Stimulated activated CD4-positive, alpha-beta T cell treated with anti-CD3 and anti-CD28 coated beads, Interleukin-1b, Interleukin-23, amount 100 ng/mL, for 4 hours (primary cell): ENCODE measurements at regions not wholly inside any gene's neighbourhood (a gene's known extent, or its start where the extent isn't known, plus 50 kb on each side); places are given as distances from the start of the nearest gene placed in this dataset.
"Not testable (repeated sequence)": the region's sequence is repeated elsewhere in the genome, so short reads cannot be mapped to it uniquely, and the experiment has no call there.

Source experiments
- DNase-seq, 2 donors: peaks; one replicate each; pipeline ENCODE4 v3.0.0-alpha.2; 2020; ENCODE audit warnings: low read depth in 2 of 2

DNA sequence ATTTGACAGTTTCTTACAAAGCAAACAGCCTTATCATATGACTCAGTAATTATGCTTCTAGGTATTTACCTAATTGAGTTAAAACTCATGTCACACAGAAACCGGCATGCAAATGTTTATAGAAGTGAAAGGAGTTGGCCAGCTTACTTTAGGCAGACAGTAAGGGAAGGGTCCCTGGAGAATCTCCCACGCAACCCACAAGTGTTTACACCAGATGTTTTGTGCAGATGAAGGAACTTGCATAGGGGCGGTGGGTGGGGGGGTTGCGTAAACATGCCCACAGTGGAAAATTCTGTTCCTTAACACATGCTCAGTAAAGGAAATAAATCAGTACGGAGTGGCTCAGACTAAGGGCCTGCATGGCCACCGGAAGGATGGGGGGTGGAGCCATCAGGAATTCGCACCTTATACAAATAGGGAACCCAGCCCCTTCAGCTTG, 330.5 kb upstream of the AADAT start:
- DNase-seq, result no peak

DNA sequence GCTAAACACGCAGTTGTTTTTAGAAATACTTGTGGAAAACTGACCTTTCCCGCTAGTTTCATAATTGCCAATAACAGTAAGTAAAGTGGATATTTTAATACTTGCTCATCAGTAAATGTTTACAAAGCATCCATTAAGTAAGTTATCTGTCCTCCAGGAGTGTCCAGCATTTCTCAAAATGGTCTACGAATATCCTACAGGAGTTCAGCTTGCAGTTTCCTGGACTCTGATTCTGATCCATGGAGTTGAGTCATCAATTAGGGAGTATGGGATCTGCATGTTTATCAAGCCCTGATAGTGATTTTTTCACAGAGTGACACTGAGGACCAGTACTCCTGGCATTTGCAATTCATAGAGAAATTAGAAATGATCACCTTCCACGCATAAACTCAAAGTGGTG, 325.2 kb upstream of the AADAT start:
- DNase-seq, result no peak

DNA sequence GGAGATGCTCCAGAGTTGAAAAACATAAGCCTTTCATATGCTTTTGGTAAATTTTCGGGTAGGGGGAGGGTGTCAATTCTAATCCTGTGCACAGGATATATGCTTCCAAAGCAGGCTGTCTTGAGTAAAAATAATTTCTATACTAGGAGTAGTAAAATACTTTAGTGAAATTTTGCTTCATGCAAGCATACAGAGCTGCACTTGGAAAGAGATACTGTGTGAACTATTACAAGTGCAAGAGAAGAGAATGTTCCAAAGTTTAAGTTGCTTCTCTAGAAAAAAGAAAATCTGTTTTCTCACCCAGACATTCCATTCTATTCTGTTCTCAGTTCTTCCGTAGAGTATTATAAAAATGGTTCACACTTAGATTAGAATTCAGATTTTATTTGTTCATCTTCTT, 324.6 kb upstream of the AADAT start:
- no peak for DNase-seq

DNA sequence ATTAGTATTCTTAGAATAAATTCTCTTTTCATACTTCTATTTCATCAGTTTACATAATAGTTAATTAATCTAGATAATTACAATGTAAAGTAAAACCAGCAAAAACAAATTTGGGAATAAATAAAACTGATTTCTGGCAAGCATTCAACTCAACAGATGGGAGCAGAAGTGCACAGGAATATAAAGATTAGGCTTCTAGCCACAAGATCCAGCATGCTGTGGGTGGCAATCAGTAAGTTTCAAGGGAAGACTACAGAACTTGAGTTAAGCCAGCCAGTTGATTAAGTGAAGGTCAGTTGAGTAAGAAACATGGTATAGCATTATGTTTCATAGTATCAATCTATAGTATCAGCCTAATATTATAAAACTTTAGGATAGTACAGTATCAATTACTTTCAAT, 324.2 kb upstream of the AADAT start:
- DNase-seq, result no peak

DNA sequence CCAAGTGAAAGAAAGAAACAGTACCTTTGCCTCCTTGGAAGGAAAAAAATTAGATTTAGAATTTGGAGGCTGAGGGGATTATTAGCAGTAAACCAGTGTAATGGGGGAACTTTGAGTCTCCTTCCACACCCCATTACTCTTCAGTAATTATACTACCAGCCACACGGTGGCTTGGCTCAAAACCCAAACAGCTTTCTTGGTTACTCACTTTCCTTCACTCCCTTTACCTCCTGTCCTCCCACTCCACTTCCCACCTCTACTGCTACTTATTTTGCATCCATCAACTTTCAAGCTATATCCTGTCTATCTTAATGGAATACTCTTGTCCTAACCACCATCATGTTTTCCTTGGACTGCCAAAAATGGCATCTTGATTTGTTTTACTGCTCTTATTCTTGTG, 310.6 kb upstream of the AADAT start:
- no peak for DNase-seq

DNA sequence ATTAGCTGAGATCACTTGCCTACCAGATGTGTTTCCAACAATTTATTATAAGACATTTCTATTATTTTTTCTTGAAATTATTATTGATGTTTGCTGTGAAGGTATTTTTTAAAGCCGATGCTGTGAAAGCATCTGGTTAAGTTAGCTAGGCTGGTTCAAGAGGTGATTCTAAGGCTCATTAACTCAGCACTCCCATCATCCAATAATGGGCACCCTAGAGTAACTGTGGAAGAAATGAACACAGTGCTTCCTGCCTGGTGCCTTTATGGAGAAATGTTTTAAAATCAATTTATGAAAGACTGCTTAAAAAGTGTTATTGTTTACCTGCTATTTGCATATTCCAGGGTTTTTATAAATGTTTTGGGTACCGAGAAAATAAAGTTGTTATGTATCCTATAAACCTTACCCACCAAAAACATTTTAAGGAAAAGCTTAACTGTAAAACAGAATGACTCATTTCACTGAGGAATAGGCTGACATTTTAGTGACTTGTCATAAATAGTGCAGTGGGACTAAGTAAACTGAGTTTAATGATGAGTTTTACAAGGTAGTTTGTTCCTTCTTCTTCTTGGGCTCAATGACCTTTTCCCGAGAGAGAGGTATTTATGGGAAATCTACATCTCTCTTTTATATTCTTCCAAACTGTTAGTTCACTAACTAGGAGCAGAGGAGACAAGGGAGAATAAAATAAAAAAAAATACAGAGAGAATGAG, 310.0 kb upstream of the AADAT start:
- DNase-seq, result no peak

DNA sequence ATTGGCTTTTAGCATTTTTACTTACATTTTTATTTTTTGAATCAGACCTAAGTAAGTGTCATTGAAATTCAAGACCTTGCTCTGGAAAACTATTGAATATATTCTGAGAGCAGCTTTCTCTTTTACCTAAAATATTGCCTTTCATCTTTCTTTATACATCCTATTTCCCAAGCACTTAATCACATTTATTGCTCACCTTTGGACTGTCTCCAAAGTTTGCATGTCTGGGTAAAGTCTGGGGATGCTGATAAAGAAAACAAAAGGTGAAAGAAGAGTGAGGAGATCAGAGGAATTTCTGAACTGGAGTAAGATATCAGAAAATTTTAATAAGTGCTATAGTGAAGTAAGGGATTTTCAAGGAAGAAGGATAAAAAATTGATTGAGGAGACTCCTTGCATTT, 308.5 kb upstream of the AADAT start:
- DNase-seq, result no peak

DNA sequence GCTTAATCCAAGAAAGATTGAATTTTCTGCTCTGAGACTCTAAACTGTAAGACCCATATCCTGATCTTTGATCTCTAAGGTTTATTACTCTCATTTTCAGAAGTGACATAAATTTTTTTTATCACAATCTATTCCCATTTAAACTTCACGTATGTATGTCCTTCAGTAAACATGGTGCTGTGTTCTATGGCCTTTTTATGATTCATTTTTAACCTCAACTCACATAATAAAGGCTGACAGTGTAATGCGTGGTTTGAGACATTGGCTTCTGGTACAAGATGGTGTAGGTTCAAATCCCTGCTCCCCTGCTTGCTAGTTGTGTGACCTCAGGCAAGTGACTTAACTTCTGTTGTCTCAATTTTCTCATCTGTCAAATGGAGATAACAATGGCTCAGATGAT, 306.0 kb upstream of the AADAT start:
- DNase-seq, result no peak

DNA sequence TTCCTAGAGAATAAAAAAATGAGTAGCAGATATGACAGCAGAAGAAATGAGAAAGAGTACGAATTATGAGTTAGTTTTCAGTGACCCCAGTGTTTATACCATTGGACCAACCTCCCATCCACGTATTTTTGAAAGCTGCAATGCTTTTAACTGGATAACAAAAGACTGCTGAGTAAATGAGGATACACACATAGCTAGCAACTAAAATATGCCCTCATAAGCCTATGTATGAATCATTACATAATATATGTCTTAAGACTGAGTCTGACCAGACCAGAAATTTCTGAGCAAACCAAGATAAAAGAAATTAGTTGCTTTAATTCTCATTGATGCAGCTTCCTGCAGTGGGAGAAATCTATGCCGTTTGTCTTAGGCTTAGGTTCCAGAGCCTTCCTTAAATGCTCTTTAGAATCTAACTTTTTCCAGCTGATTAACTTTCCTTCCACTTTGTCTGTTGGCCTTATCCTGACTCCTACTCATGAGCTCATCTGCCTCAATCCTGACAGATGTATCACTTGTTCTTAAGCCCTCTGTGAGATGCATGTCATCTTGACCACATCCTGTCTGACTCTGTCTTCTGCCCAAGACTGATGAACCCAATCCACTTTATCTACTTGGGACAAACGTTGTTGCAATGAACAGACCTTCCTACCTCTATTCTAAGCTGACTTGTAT, 301.4 kb upstream of the AADAT start:
- DNase-seq, result no peak

DNA sequence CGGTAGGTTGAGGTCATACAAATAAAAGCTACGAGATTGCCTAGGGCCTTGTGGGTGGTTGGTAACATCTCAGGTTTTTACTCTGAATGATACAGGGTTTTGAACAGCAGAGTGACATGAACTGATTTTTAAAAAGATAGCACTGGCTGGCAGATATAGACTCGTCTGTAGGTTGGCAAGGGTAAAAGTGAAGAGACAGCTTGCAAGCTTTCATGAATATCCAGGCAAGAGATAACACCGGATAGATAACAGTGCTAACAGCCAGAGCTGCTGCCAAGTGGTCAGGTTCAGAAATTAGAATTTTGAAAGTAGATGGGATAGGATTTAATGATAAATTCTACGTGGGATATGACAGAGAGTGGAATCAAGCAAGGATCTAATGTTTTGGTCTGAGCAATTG, 299.7 kb upstream of the AADAT start:
- no peak for DNase-seq

DNA sequence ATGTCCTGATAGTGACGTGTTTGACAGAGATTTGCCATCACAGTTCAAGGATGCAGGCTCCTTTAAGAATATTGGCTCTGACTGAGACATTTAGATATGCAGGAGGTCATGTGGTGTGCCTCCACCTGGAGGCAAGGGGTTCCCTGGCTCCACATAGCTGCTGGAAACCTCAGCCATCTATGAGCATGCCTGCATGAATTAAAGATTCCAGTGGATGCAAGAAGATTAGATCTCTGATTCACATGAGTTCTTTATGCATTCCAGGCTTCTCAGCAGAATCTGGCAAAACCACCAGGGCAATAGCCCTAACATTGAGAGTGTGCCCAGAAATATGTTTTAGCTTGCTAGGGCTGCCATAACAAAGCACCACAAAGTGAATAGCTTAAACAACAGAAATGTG, 298.5 kb upstream of the AADAT start:
- DNase-seq, result no peak

DNA sequence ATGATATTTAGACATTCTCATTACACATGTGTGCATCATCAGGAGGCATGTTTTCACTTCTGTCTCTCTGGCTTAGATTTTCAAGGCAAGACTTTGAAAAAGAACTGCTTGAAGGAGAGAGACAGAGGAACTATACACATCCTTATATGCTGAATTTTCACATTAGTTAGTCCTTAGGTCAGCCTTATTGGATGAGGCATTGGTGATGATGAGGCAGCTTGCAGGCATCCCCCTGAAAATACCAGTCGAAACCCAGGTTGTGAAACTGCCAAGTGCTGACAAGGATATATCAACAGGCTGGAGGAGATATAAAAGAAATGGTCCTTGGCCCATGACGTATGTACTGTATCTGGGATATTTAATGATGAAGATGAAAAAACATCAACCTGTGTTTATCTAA, 297.2 kb upstream of the AADAT start:
- no peak for DNase-seq

DNA sequence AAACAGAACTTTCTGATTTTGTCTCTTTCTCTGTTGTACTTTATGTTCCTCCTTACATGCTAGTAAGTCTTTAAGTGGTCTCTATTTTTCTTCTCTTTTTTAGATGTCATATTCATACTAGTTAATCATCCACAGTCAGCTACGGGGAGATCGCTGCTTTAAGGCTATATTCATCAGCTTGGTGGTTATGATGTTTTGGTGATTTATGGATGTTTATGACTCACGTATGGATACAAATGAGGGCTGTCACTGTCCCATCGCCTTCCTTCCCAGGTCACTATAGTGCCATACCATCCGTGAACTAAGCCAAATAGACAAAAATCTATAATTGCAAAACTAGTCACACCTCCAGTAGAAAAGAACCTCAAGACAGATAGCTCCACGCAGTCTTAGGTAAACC, 296.8 kb upstream of the AADAT start:
- no peak for DNase-seq

DNA sequence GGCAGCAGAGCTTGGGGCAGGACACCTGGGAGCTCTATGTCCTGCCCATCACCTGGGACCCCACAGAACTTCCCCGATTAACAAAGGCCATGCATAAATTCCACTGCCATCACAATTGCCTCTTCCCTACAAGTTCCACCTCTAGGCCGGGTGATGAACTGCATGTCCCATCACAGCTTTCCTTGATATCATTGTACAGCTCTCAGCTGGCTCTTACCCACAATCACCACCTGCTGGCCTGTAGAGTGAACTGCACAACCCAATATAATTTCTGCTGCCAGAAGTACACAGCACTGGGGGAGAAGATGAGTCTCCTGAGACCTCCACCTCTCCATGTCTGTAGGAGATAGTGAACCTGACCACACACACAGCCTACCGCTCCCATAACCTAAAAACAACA, 285.0 kb upstream of the AADAT start:
- DNase-seq, result no peak

DNA sequence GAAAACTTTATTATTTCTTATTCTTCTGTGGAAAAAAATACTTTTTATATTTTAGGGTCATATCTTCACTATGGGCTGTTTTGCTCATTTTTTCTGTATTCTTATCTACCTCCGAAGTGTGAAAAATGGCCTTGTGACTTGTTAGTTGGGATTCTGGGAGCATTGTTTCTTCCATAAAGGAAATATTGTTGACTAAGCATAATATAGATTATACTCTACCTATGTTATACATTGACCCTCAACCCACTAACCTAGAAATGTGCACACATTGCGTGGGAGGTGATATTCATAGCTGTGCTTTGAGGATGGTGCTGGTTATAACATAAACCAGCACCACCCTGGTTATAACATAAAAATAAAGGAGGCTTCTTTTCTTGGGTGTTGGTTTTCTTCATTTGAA, 259.2 kb upstream of the AADAT start:
- DNase-seq, result no peak

DNA sequence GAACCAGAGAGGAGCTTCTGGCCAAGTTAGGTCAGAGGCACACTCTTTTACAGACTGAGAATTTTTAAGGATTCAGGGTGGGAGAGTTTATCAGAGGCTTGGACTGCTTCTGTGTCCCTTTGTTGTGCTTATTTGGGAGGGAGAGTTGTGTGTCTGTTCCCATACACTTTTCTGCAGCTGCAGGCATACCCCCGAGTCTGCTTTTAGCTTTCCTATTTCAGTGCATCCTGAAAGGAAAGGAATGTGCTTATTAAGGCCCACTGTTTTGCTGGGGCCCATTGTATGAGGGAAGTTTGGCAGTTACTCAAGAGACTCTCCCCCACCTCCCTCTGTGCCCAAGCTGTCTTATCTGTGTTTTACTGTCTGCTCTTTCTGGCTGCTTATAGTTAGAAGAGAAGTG, 257.4 kb upstream of the AADAT start:
- DNase-seq, result not testable (repeated sequence)

DNA sequence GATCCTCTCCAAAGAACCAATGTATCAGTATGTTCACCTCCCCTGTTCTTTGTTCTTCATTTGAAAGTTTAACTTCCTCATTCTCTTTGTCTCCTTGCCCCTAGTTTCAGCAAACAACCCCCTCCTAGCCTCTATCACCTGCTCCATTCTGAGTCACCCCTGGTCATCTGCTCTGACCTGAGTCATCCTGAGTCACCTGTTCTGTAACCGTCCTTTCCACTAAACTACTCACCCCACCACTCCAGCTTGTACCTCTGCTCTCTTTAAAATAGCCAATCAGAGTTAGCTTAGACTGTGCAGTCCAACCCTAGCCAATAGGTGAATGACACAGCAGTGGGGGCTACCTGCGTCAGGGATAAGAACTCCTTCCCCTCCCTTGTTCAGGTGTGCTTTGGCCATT, 249.8 kb upstream of the AADAT start:
- DNase-seq, result no peak

DNA sequence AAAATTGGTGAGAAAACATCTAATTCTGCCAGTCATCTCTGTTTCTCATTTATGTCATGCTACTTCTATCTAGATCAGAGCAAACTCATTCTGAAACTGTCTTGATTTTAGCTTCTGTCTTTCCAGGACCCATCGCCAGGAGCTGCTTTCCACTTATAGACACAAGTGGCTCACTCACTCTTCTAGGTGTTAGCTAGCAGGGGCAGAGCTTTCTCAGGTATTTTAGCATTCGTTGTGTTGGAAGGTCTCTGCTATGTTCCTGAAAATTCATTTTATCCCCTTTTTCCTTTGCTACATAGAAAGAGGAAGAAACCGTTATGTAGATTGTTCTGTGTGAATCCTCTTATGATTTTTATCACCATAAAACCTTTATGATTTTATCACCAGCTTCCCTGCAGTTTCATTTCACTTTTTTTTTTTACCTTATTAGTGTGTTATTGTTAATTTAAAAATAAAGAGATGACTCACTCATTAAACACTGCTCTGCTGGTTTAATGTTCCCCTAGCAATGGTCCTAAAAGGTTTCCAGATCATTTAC, 246.6 kb upstream of the AADAT start:
- DNase-seq, result no peak

DNA sequence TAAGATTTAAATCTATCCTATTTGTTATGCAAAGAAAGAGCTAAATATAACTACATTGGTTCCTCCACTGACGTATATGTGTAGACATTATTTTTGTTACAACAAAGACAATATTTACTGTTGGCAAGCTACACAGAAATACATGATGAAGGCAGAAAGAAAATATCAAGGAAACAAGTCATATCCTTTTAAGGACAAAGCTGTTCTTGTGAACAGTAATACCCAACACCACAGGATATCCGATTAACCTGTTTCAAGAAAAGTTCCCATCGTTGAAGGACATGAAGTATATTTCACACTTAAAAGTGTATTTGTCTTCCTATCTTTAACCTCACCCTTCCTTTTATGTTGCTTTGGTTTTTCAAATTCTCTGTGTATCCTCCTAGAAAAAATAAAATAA, 235.8 kb upstream of the AADAT start:
- no peak for DNase-seq

DNA sequence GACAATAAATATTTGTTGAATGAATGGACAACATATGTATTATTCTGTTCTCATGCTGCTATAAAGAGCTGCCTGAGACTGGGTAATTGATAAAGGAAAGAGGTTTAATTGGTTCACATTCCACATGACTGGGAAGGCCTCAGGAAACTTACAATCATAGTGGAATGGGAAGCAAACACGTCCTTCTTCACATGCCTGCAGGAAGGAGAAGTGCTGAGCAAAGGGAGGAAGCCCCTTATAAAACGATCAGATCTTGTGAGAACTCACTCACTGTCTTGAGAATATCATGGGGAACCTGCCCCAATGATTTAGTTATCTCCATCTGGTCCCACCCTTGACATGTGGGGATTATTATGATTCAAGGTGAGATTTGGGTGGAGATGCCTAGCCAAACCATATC, 233.9 kb upstream of the AADAT start:
- DNase-seq, result no peak

DNA sequence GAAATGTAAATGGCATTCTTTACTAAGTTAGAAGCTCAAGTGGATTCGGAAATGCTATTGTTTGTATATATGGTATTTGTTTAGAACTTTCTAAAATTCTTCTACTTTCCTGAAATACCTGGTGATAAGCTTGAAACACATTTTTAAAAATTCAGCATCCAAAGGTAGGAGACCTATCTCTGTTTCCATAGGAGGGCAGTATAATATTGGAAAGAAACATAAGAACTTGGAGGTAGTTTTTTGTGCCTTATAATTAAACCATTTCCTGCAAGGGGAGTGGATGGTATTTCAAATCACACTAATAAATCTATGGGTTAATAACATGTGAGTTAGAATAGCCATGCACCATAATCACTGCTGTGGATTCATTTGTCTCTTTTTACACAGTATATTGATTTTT, 217.4 kb upstream of the AADAT start:
- no peak for DNase-seq

DNA sequence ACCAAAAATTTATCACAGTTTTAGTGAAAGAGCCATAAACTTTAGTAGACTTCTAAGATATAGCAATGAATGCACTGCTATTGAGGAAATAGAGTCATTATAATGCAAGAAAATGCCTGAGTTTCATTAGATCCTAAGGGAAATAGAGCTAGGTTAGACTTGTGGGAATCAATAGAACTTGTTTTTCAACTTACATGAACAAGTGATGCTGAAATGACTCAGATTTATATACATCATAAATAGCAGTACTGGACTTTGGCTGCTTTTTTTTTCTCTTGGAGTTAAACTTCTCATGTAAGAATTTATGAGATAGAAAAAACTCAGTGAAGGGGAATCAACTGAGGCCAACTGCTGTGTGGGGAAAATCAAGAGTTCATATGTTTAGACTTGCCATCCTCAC, 216.5 kb upstream of the AADAT start:
- DNase-seq, result no peak

DNA sequence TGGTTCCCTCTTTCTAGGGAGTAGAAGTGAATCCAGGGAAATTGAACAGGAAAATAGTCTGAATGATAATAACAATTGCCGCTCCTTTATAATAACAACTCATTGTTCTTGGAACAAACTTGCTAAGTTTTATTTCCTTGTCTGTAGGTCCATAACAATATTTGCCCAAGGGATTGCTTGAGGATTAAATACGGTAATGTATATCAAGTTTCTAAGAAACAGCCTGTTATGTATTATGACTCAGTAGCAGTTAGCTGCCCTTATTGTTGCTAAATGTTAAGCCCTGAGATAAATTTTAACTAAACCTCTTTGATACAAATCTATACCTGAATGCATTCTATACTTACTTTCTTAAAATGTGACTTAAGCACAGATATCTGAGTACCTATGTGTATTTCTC, 215.9 kb upstream of the AADAT start:
- no peak for DNase-seq

DNA sequence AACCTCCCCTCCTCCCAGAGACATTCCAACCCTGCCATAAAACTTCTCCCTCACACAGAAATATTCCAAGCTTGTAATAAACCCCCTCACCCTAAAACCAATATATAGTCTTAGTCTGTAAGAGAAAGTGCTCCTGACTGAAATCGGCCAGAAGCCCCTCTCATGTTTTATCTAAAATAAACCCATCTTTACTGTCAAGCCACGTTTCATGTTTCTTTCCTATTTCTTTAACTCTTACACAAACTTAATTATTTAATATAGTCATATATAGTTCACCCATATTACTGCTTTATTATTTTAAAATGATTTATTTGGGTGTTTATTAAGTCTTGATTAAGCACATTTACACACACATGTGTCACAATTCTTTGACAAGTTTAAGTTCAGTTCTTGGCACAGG, 191.3 kb upstream of the AADAT start:
- no peak for DNase-seq
